ENCODE measurements at regions not wholly inside any gene's neighbourhood (a gene's known extent, or its start where the extent isn't known, plus 50 kb on each side); places are given as distances from the start of the nearest gene placed in this dataset.

- in situ Hi-C loops (cut with MboI) (no loop called here), intact Hi-C loops (cut with micrococcal nuclease) (no loop called here)
- H3K9me1 ChIP-seq (ENCODE audit: control insufficient read depth, insufficient read depth, low read length): no peaks in the 10 kb centered on the region
- H3K9me3 ChIP-seq (replicated peaks; ENCODE audit: control insufficient read depth, insufficient read depth, low read depth, low read length): no peaks in the 10 kb centered on the region
- CTCF ChIA-PET (ENCODE audit: low intra/inter-chr PET ratio): no interaction called here
- H3K4me1 ChIP-seq (replicated peaks in 1 of 2; ENCODE audit: control insufficient read depth in 2 of 2, insufficient read depth in 2 of 2, low read length in 2 of 2): no peaks in the 10 kb centered on the region
- H3K4me3 ChIP-seq: no peak overlapping the region
- BruUV-seq (replicated peaks): no TSS peak
- TF ChIP-seq FOS (IDR thresholded peaks at IDR 0.05; ENCODE audit: extremely low read depth, insufficient read length): no peak
- TF ChIP-seq CREB3L1 (IDR thresholded peaks at IDR 0.05; ENCODE audit: borderline replicate concordance, low read depth): no peak
- no peak for TF ChIP-seq SMAD1 (IDR thresholded peaks at IDR 0.05; ENCODE audit: low read depth, low read length, partially characterized antibody)
- TF ChIP-seq VEZF1 (CRISPR knock-in tag; IDR thresholded peaks at IDR 0.05): peak; percentile 24; the same call in 1 of the 2 replicates
- TF ChIP-seq ZNF561 (CRISPR knock-in tag; conservative IDR thresholded peaks at IDR 0.05): no peak
- no peak overlapping the region for H3K27ac ChIP-seq (ENCODE audit: extremely low read depth, low read depth, low read length)
- no peaks in the 10 kb centered on the region for H3K36me3 ChIP-seq (ENCODE audit: control insufficient read depth, insufficient read depth, low read length)
- H4K20me1 ChIP-seq (replicated peaks; ENCODE audit: control insufficient read depth, insufficient read depth, low read length): peaks cover 5% of the 10 kb centered on the region; the same call in 1 of the 2 replicates
- no peak for ATAC-seq
- no peak overlapping the region for H3K4me2 ChIP-seq (ENCODE audit: insufficient read depth, low read length)
- no peak overlapping the region; a peak in 1 of 4 replicates for H3K9ac ChIP-seq (ENCODE audit: insufficient read depth in 1 of 2, low read depth in 2 of 2, low read length in 2 of 2)
- H2AFZ ChIP-seq (ENCODE audit: low read depth, low read length): no peak overlapping the region
- POLR2A ChIA-PET: no interaction called here
- DNase-seq (ENCODE audit: extremely low read depth in 1 of 4, low spot score in 3 of 4): no peak
- no peak for FAIRE-seq
- no peaks in the 10 kb centered on the region for H3K79me2 ChIP-seq (ENCODE audit: control insufficient read depth, insufficient read depth, low read length)
- WGBS (ENCODE audit: insufficient coverage, low coverage, missing lambda C conversion rate): 2% methylated on average over 11 of the region's 15 CpGs
- H3K27me3 ChIP-seq (ENCODE audit: control insufficient read depth in 2 of 2, insufficient read depth in 2 of 2, low read length in 2 of 2): peaks cover 0 to 8% of the 10 kb centered on the region in 2 experiments; a peak in 2 of 5 replicates
Measured at GRCh38 chr12:115013236-115013981, 329.4 kb upstream of the TBX3 start.

Data from K562 (cell line).